T-helper 22 cell (primary cell): ENCODE measurements at regions not wholly inside any gene's neighbourhood (a gene's known extent, or its start where the extent isn't known, plus 50 kb on each side); places are given as distances from the start of the nearest gene placed in this dataset.

Experiments
- DNase-seq: peaks from one replicate; pipeline ENCODE4 v3.0.0-alpha.2; 2020; ENCODE audit warnings: low read depth

- no peak for DNase-seq
These were observed 162.0 kb downstream of the MDFIC start for GRCh38 chr7:115083935-115084334.

DNA sequence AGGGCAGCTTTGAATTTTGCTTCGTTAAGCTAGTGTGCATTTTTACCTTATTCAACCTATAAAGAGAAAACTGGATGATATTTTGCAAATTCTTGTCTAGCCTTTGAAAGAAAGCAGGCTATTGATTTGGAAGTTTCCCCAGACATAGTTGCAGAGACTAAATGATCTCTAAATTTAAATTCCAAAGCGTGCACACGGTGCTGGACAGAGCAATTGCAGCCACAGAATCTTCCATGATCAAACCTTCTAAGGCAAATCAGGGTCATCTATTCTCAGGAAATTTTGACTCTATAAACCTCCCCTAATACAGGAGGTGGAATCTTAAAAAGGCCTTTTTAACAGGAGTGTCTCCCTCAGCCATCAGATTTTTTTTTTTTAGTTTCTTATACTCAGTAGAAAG lies 159.9 kb downstream of the MDFIC start:
- no peak for DNase-seq

DNA sequence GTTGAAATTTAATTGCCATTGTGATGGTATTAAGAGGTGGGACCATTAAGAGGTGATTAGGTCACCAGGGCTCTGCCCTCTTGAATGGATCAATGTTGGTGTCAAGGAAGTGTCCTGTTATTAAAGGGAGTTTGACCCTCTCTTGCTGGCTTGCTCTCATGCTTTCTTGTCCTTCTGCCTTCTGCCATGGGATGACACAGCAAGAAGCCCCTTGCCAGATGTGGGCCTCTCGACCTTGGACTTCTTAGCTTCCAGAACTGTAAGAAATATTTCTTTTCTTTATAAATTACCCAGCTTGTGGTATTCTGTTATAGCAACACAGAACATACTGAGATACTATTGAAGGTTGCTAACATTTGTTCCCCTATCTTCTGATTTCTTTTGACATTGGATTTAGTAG lies 157.0 kb downstream of the MDFIC start:
- no peak for DNase-seq

- DNase-seq, result no peak
These were observed 156.5 kb downstream of the MDFIC start for GRCh38 chr7:115078386-115078785.

DNA sequence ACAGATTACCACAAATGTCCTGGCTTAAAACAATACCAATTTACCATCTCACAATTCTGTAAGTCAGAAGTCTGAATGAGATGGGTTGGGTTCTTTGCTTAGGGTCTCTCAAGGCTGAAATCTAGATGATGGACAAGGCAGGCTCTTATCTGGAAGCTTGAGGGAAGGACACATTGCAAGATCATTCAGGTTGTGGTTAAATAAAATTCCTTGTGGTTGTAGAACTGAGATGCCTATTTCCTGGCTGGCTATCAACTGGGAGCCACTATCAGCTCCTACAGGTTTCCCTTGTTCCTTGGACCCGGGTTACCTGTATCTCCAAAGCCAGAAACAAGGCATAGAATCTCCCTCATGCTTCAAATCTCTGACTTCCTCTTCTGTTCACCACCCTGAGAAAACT lies 148.4 kb downstream of the MDFIC start:
- no peak for DNase-seq
